WTC11 (cell line): ENCODE measurements at regions not wholly inside any gene's neighbourhood (a gene's known extent, or its start where the extent isn't known, plus 50 kb on each side); places are given as distances from the start of the nearest gene placed in this dataset.

ENCODE experiments used
- ATAC-seq: fragments of 200-7000 bp; cut with Tn5 transposase; 2 replicates; pipeline ENCODE4 v1.10.0; 2021; ENCODE audit warnings: mild to moderate bottlenecking, moderate library complexity
- CTCF ChIA-PET: fragments of 300-600 bp; sonication (Branson Sonifier 250); formaldehyde crosslinking; loops from one replicate; lab custom pipeline; 2021; ENCODE audit warnings: antibody characterized with exemption; lab: Charles Lee
- POLR2A ChIA-PET: fragments of 350-600 bp; sonication (Branson Sonifier 250); formaldehyde crosslinking; loops from one replicate; lab custom pipeline; 2021; ENCODE audit warnings: antibody characterized with exemption; lab: Charles Lee
- DNase-seq: peaks from one replicate; pipeline ENCODE4 v3.0.0; 2021; ENCODE audit warnings: low spot score
- H3K27ac Mint-ChIP-seq: 2 replicates; pipeline ENCODE4 v1.8.0; 2021; ENCODE audit warnings: mixed read lengths
- H3K27me3 Mint-ChIP-seq: 2 replicates; pipeline ENCODE4 v1.8.0; 2021; ENCODE audit warnings: low read depth, mild to moderate bottlenecking, moderate library complexity, mixed read lengths
- H3K36me3 Mint-ChIP-seq: 2 replicates; pipeline ENCODE4 v1.8.0; 2021; ENCODE audit warnings: mixed read lengths
- H3K4me1 Mint-ChIP-seq: 2 replicates; pipeline ENCODE4 v1.8.0; 2022; ENCODE audit warnings: mixed read lengths
- H3K4me3 Mint-ChIP-seq: 2 replicates; pipeline ENCODE4 v1.8.0; 2021; ENCODE audit warnings: mild to moderate bottlenecking, moderate library complexity, mixed read lengths
- H3K9me3 Mint-ChIP-seq: 2 replicates; pipeline ENCODE4 v1.8.0; 2021; ENCODE audit warnings: mixed read lengths
- ESRRA ChIP-seq: sonication (generic); formaldehyde crosslinking; IDR thresholded peaks from 2 replicates; pipeline ENCODE4 v1.8.1; 2022; ENCODE audit warnings: mild to moderate bottlenecking, missing genetic modification reagents, borderline replicate concordance
- ETV6 ChIP-seq: sonication (generic); formaldehyde crosslinking; IDR thresholded peaks from 2 replicates; pipeline ENCODE4 v1.8.1; 2022; ENCODE audit warnings: mild to moderate bottlenecking, missing genetic modification reagents
- FOXK1 ChIP-seq: sonication (generic); formaldehyde crosslinking; IDR thresholded peaks from 2 replicates; pipeline ENCODE4 v1.8.0; 2022; ENCODE audit warnings: mild to moderate bottlenecking, moderate library complexity, missing genetic modification reagents
- GABPB1 ChIP-seq: sonication (generic); formaldehyde crosslinking; IDR thresholded peaks from 2 replicates; pipeline ENCODE4 v1.8.1; 2023; ENCODE audit warnings: mild to moderate bottlenecking, missing genetic modification reagents
- GRHL2 ChIP-seq: fragments of 250-450 bp; sonication (Bioruptor Pico); IDR thresholded peaks from 2 replicates; pipeline ENCODE4 v1.8.0; 2022; ENCODE audit warnings: mild to moderate bottlenecking, moderate library complexity; ENCODE audit not compliant: insufficient replicate concordance, severe bottlenecking
- IRF2 ChIP-seq: sonication (generic); formaldehyde crosslinking; IDR thresholded peaks from 2 replicates; pipeline ENCODE4 v1.8.0; 2022; ENCODE audit warnings: low read depth, missing genetic modification reagents, borderline replicate concordance
- NR2C2 ChIP-seq: sonication (generic); formaldehyde crosslinking; IDR thresholded peaks from 2 replicates; pipeline ENCODE4 v1.8.0; 2022; ENCODE audit warnings: mild to moderate bottlenecking, missing genetic modification reagents
- PRRX2 ChIP-seq: fragments of 250-450 bp; sonication (Bioruptor Pico); IDR thresholded peaks from 2 replicates; pipeline ENCODE4 v1.8.0; 2021; ENCODE audit warnings: mild to moderate bottlenecking
- SMAD3 ChIP-seq: sonication (generic); formaldehyde crosslinking; IDR thresholded peaks from 2 replicates; pipeline ENCODE4 v1.8.0; 2022; ENCODE audit warnings: missing genetic modification reagents, mild to moderate bottlenecking, borderline replicate concordance
- SP1 ChIP-seq: sonication (generic); formaldehyde crosslinking; conservative IDR thresholded peaks from 2 replicates; pipeline ENCODE4 v1.8.1; 2022; ENCODE audit warnings: missing genetic modification reagents
- TEAD4 ChIP-seq: sonication (generic); formaldehyde crosslinking; IDR thresholded peaks from 2 replicates; pipeline ENCODE4 v1.8.0; 2022; ENCODE audit warnings: mild to moderate bottlenecking, missing genetic modification reagents
- ZNF263 ChIP-seq: sonication (generic); formaldehyde crosslinking; IDR thresholded peaks from 2 replicates; pipeline ENCODE4 v1.8.1; 2022; ENCODE audit warnings: low read depth, mild to moderate bottlenecking, moderate library complexity, missing genetic modification reagents
- ZNF396 ChIP-seq: fragments of 250-450 bp; sonication (Bioruptor Pico); IDR thresholded peaks from 2 replicates; pipeline ENCODE4 v1.8.0; 2021; ENCODE audit warnings: mild to moderate bottlenecking, moderate library complexity, borderline replicate concordance
- TF ChIP-seq, protein P1 (sequence below): sonication (generic); formaldehyde crosslinking; IDR thresholded peaks from 2 replicates; pipeline ENCODE4 v1.8.1; 2023; ENCODE audit warnings: mild to moderate bottlenecking, missing genetic modification reagents, moderate library complexity
- TF ChIP-seq, protein P2 (sequence below): sonication (generic); formaldehyde crosslinking; IDR thresholded peaks from 2 replicates; pipeline ENCODE4 v1.8.0; 2023; ENCODE audit warnings: missing genetic modification reagents
- TF ChIP-seq, protein P3 (sequence below): fragments of 250-450 bp; sonication (Bioruptor Pico); IDR thresholded peaks from 2 replicates; pipeline ENCODE4 v1.8.0; 2021; ENCODE audit warnings: mild to moderate bottlenecking
- TF ChIP-seq, protein P4 (sequence below): sonication (generic); formaldehyde crosslinking; IDR thresholded peaks from 2 replicates; pipeline ENCODE4 v1.8.1; 2023; ENCODE audit warnings: mild to moderate bottlenecking, moderate library complexity, missing genetic modification reagents
- TF ChIP-seq, protein P5 (sequence below): sonication (generic); formaldehyde crosslinking; IDR thresholded peaks from 2 replicates; pipeline ENCODE4 v1.8.0; 2023; ENCODE audit warnings: missing genetic modification reagents, mild to moderate bottlenecking, borderline replicate concordance
- TF ChIP-seq, protein P6 (sequence below): sonication (generic); formaldehyde crosslinking; IDR thresholded peaks from 2 replicates; pipeline ENCODE4 v1.8.1; 2023; ENCODE audit warnings: mild to moderate bottlenecking, missing genetic modification reagents

DNA sequence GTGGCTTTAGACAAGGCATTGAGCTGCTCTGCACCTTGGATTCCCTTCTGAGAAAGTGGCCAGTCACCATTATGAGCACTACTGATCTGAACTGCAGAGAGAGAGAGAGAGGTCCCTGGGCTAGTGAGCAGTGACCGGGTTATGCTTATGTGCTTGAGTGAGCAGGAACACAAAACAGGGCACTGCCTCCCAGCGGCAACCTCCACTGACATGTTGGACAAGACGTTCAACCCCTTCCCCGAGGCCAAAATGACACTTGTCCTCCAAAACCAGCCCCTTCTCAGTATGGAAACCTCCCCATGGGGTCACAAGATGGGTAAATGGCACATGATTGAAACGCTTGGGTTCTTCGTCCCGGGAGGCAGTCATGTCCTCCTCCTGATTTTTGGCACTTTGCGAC is 339.4 kb upstream of the ZMIZ1 start:
- Mint-ChIP-seq H3K9me3 (no peaks in the 10 kb centered on the region), H3K4me3 (no peak overlapping the region), H3K27me3 (no peaks in the 10 kb centered on the region), H3K36me3 (no peaks in the 10 kb centered on the region), H3K27ac (no peak overlapping the region), H3K4me1 (no peaks in the 10 kb centered on the region)
- CTCF ChIA-PET = no interaction called here
- no peak for TF ChIP-seq ETV6 (CRISPR knock-in tag)
- no peak for TF ChIP-seq GRHL2 (CRISPR knock-in tag)
- TF ChIP-seq ZNF396 = no peak
- TF ChIP-seq IRF2 (CRISPR knock-in tag) = no peak
- TF ChIP-seq, protein P1, sequence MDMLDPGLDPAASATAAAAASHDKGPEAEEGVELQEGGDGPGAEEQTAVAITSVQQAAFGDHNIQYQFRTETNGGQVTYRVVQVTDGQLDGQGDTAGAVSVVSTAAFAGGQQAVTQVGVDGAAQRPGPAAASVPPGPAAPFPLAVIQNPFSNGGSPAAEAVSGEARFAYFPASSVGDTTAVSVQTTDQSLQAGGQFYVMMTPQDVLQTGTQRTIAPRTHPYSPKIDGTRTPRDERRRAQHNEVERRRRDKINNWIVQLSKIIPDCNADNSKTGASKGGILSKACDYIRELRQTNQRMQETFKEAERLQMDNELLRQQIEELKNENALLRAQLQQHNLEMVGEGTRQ (CRISPR knock-in tag) = no peak
- no peak for TF ChIP-seq SP1
- TF ChIP-seq, protein P2, sequence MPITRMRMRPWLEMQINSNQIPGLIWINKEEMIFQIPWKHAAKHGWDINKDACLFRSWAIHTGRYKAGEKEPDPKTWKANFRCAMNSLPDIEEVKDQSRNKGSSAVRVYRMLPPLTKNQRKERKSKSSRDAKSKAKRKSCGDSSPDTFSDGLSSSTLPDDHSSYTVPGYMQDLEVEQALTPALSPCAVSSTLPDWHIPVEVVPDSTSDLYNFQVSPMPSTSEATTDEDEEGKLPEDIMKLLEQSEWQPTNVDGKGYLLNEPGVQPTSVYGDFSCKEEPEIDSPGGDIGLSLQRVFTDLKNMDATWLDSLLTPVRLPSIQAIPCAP (CRISPR knock-in tag) = no peak
- TF ChIP-seq, protein P3, sequence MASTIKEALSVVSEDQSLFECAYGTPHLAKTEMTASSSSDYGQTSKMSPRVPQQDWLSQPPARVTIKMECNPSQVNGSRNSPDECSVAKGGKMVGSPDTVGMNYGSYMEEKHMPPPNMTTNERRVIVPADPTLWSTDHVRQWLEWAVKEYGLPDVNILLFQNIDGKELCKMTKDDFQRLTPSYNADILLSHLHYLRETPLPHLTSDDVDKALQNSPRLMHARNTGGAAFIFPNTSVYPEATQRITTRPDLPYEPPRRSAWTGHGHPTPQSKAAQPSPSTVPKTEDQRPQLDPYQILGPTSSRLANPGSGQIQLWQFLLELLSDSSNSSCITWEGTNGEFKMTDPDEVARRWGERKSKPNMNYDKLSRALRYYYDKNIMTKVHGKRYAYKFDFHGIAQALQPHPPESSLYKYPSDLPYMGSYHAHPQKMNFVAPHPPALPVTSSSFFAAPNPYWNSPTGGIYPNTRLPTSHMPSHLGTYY (CRISPR knock-in tag) = no peak
- no peak for TF ChIP-seq FOXK1 (CRISPR knock-in tag)
- no peak for TF ChIP-seq SMAD3 (CRISPR knock-in tag)
- no peak for TF ChIP-seq ESRRA (CRISPR knock-in tag)
- no peak for TF ChIP-seq TEAD4
- no peak for TF ChIP-seq ZNF263 (CRISPR knock-in tag)
- no peak for DNase-seq
- POLR2A ChIA-PET = no interaction called here
- no peak for ATAC-seq

DNA sequence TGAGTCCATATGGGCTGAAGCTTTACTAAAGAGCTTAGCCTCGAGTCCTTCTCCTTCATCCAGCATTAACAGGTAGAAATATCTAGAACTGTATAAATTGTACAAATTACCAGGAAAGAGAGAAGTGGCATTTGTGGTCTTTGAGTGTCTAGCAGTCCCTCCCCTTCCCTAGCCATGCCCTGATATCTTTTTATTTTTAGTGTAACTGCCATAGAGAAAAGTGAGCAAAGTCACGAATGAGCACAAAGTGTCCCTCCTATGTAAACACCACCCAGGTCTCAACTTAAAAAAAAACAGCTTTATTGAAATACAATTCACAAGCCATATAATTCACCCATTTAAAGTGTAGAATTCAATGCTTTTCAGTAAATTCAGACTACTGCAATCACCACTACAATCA is 339.0 kb upstream of the ZMIZ1 start:
- POLR2A ChIA-PET = no interaction called here
- Mint-ChIP-seq H3K4me1 (no peaks in the 10 kb centered on the region), H3K27ac (no peak overlapping the region), H3K36me3 (no peaks in the 10 kb centered on the region), H3K9me3 (no peaks in the 10 kb centered on the region), H3K4me3 (no peak overlapping the region), H3K27me3 (no peaks in the 10 kb centered on the region)
- TF ChIP-seq, protein P4, sequence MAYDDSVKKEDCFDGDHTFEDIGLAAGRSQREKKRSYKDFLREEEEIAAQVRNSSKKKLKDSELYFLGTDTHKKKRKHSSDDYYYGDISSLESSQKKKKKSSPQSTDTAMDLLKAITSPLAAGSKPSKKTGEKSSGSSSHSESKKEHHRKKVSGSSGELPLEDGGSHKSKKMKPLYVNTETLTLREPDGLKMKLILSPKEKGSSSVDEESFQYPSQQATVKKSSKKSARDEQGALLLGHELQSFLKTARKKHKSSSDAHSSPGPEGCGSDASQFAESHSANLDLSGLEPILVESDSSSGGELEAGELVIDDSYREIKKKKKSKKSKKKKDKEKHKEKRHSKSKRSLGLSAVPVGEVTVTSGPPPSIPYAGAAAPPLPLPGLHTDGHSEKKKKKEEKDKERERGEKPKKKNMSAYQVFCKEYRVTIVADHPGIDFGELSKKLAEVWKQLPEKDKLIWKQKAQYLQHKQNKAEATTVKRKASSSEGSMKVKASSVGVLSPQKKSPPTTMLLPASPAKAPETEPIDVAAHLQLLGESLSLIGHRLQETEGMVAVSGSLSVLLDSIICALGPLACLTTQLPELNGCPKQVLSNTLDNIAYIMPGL (CRISPR knock-in tag) = no peak
- TF ChIP-seq PRRX2 (CRISPR knock-in tag) (no peak), NR2C2 (no peak), GABPB1 (CRISPR knock-in tag) (no peak)
- TF ChIP-seq, protein P5, sequence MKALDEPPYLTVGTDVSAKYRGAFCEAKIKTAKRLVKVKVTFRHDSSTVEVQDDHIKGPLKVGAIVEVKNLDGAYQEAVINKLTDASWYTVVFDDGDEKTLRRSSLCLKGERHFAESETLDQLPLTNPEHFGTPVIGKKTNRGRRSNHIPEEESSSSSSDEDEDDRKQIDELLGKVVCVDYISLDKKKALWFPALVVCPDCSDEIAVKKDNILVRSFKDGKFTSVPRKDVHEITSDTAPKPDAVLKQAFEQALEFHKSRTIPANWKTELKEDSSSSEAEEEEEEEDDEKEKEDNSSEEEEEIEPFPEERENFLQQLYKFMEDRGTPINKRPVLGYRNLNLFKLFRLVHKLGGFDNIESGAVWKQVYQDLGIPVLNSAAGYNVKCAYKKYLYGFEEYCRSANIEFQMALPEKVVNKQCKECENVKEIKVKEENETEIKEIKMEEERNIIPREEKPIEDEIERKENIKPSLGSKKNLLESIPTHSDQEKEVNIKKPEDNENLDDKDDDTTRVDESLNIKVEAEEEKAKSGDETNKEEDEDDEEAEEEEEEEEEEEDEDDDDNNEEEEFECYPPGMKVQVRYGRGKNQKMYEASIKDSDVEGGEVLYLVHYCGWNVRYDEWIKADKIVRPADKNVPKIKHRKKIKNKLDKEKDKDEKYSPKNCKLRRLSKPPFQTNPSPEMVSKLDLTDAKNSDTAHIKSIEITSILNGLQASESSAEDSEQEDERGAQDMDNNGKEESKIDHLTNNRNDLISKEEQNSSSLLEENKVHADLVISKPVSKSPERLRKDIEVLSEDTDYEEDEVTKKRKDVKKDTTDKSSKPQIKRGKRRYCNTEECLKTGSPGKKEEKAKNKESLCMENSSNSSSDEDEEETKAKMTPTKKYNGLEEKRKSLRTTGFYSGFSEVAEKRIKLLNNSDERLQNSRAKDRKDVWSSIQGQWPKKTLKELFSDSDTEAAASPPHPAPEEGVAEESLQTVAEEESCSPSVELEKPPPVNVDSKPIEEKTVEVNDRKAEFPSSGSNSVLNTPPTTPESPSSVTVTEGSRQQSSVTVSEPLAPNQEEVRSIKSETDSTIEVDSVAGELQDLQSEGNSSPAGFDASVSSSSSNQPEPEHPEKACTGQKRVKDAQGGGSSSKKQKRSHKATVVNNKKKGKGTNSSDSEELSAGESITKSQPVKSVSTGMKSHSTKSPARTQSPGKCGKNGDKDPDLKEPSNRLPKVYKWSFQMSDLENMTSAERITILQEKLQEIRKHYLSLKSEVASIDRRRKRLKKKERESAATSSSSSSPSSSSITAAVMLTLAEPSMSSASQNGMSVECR (CRISPR knock-in tag) = no peak
- TF ChIP-seq, protein P6, sequence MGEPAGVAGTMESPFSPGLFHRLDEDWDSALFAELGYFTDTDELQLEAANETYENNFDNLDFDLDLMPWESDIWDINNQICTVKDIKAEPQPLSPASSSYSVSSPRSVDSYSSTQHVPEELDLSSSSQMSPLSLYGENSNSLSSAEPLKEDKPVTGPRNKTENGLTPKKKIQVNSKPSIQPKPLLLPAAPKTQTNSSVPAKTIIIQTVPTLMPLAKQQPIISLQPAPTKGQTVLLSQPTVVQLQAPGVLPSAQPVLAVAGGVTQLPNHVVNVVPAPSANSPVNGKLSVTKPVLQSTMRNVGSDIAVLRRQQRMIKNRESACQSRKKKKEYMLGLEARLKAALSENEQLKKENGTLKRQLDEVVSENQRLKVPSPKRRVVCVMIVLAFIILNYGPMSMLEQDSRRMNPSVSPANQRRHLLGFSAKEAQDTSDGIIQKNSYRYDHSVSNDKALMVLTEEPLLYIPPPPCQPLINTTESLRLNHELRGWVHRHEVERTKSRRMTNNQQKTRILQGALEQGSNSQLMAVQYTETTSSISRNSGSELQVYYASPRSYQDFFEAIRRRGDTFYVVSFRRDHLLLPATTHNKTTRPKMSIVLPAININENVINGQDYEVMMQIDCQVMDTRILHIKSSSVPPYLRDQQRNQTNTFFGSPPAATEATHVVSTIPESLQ (CRISPR knock-in tag) = no peak
- no peak for DNase-seq
- CTCF ChIA-PET = no interaction called here
- no peak for ATAC-seq
